ENCODE measurements at regions not wholly inside any gene's neighbourhood (a gene's known extent, or its start where the extent isn't known, plus 50 kb on each side); places are given as distances from the start of the nearest gene placed in this dataset.

DNA sequence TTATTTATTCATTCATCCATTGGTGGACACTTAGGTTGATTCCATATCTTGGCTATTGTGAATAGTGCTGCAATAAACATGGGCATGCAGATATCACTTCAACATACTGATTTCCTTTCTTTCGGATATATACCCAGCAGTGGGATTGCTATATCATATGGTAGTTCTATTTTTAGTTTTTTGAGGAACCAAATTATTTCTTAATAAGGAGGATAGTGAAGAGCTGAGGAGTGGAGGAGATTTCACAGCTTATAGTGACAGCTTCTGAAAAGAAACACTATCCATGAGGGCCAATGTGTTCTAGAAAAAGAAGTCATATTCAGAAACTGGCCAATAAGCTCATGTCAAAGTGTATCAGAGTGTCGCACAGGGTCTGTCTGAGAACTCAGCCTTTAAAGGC is 183.3 kb downstream of the SEC61B start:
- no peak for DNase-seq

DNA sequence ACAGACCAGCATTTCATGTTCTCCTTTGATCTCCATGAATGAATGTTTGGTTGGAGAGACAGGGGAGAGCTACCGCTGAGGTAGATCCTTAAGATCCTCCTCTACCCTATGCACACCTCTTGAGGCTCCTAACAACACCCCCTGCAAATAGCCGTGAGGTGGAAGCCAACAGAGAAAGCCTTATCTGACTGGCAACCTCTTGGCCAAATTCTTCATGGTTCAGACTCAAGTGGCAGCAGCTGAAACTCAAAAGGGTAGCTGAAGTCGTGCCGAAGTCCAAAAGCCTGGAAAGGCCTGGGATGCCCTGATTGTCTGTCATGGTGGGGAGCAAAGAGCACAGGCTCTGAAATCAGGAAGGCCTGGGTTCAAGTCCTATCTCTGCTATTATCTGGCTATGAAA is 184.9 kb downstream of the SEC61B start:
- DNase-seq = no peak

DNA sequence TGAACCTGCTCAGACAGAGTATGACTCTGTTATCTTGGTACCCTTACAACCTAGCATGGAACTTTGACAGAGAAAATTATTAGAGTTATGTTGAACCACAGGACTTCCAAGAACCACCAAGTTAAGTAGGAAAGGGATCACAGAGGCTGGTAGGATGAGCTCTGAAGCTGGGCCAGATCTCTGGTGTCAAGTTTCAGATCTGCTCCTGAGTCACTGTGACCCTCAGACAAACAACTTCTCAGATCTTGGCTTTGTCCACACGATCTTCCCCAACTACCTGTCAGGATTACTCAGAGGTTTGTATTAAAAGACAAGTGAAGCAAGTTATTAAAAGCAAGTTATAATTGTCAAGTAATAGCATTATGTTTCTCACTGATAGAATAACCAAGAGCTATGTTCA is 189.0 kb downstream of the SEC61B start:
- DNase-seq = no peak

DNA sequence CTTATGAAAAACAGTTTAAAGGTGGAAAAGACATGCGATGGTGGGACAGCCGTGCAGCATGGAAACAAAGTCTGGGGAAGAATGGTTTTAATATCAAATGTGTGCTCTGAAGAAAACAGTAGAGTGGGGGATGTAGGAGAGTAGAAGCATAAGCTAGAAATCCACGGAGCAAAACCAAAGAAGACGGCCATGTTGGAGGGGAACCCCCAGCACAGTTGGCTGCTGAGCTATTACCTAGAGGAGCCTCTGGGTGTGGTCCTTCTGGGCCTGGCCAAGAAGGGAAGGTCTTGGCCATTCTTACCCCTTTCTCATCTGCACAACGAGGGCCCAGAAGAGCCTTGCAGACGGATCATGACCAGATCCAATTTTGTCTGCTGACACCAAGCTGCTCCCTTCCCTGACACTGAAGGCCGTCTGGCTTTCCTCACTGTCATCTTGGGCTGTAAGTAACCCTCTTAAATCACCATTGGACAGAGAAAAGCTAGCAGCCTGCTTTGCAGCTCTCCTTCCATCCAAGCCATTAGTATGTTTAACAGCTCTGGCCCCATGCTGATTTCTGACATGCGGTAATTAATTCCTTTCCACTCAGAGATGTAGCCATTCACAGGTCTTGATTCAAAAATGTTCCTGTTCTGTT is 189.5 kb downstream of the SEC61B start:
- no peak for DNase-seq

DNA sequence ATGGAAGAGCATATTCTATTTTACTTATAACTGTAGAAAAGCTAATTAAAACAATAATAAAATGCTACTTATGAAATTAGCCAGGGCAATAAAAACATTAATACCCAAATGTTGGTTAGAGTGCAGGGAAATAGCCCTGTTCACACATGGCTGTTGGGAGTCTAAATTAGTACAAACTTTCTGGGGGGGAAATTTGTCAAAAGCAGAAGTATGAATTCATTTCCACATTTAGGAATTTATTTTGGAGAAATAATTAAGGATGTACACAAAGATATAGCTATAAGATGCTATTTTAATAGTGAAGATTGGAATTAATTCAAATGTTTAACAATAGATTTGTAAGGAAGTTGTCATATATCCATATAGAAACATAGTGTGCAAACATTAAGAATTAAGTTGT is 190.5 kb downstream of the SEC61B start:
- DNase-seq = no peak

DNA sequence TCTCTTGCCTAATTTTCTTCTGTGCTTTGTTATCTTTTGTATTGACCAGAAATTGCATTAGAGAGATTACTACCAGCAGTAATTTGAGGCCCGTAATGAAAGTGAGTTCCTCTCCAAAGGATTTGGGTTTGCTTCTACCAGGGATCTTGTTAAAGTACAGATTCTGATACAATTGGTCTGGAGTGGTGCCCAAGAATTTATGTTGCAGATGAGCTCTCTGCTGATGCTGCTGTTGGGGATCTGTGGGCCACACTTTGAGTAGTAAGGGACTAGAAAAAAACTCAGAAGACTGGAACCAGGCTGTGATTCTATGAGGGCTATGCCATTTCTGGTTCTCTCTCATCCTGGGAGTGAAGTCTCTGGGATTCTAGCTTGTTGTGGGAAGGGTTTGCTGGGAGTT is 192.2 kb downstream of the SEC61B start:
- no peak for DNase-seq

DNA sequence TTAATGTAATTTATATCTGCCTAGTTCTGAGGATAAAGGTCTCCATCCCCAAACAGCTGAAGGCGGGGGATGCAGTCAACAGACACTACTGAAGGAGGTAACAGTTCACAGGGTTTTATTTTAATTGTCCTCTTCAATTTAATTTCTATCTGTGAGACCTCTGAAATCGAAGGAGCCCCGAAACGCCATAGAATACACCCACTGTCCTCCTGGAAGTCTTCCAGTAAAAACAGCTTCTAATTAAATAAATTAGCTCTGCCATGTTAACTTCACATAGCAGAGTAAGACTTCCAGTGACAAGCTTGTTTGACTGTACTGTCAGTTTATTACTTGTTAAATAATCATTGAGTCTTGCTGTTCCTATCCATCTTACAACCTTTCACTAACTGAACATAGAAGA is 193.5 kb downstream of the SEC61B start:
- DNase-seq = no peak

DNA sequence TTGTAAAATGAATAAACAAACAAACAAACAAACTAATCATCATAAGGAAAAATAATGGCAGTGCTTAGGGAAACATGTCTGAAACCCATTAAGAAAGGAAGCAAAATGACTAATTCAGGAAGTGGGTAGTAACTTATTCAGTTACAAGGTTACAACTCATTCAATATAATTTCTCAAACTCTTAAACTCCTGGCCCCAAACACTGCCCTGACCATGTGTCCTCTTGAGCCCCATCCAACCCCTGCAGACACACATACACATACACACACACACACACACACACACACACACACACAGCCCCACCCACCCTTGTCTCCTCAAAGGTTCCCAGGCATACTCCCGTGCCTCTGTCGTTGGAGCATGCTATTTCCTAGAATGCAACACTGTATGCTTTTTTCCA is 193.9 kb downstream of the SEC61B start:
- DNase-seq = no peak

DNA sequence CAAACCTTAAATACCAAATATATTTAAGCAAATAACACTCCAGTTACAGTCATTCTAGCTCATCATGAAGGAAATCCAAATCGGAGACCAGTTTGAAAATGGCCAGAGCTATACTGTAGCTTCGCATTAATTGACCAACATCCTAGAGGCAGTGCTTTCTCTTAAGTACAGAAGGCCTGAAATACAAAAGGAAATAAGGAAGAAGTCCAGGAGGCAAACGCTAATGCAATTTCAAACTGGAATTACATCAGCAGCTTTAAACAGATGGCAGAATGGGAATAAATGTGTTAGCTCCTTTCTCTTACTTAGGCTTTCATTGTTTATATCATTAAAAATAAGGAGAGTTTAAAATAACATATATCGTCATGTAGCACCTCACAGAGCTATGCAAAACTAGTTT is 197.0 kb downstream of the SEC61B start:
- DNase-seq = no peak

DNA sequence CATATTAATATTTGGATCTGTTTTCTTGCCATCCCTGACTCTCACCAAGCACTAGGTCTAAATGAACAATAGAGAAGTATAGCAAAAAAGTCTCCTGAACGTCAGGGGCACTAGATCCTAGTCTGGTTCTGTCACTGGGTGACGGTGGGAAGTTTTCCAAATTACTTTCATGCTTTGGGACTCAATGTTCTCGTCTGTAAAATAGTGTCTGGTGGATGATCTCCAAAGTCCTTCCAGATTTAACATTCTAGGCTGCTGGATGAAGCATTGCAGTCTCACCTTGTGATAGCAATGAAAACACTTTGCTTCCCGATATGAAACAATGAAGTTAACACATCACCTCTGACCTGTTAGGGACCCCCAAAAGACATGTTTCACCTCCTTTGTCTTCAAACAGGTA is 199.3 kb downstream of the SEC61B start:
- no peak for DNase-seq

DNA sequence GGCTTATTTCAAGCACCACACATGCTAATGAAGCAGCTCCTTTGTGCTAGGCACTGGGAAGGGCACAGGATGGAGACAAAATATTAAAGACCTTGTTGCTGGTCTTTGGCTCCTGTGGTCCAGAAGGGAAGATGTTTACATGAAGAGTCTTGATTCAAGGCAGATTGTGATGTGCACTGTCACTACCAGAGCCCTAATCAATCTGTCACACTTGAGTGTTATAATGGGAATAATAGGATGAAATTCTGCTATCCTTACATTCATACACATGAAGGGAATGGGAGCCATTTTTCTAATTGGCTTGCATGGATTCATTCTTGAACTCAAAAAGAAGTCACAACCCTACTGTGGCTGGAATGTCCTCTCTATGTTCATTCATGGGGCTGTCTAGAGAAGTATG is 203.0 kb downstream of the SEC61B start:
- no peak for DNase-seq

DNA sequence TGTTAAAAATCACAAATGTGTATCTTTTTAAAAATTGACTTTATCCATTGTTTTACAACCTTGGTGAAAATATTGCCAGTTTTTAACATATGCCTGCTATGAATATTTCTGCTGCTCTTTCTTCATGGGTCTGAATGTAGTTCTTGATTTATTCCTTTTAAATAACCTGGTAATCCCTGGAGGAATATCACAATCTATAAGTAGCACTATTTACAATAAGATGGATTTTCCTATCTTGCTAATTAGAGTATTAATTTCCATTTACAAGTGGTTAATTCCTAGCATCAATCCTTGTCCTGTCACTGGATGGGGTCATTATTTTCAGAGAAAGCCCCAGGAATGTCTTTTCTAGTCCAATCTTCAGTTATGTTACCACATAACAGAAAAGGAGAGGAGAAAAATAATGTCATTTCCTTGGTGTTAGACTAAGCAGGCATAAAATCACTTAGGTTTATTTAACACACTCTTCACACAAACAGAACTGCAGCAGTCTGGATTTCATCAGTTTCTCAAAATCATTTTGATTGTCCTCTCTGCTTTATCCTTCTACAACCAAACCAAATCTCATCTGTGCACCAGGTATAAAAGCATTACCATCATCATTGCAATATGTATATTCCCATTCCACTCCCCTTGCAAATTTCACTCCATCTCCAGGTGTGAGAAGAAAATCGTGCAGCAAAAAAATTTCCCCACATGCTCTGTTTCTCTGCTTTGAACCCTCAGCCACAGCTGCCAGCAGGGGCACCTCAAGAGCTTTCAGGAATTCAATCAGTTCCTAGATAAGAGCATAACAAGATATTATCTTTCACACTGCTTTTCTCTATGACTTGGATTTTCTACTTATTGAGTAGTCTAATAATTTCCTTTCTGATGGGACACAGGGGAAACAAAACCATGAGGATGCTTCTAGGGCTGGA is 204.1 kb downstream of the SEC61B start:
- no peak for DNase-seq

DNA sequence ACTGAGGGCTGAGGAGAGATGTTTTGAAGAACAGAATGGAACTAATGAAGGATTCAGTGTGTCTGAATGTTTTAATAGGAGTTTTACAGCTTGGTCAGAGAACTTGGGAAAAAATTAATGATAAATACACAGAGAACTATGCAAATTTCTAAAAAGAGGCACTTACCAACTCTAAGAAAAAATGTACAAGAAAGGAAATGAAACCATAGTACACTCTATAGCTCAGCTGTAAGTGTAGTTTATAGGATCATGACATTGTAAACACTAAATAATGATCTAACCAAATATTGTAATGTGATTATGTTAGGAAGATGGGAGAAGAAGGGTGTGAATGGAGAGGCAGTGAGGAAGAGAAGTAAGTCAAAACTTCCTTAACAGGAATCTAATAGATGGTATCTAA is 205.2 kb downstream of the SEC61B start:
- DNase-seq = no peak

DNA sequence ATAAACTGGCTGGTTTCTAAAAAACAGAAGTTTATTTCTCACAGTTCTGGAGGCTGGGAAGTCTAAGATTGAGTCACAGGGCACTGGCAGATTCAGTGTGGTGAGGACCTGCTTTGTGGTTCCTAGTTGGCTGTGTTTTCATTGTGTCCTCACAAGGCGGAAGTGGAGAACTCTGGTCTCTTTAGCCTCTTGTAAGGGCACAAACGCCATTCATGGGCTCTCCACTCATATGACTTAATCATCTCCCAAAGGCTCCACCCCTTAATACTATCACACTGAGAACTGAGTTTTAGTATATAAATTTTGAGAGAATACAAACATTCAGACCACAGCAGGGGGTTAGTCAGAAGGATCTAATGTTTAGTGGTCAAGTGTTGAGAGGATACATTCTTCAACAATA is 208.2 kb downstream of the SEC61B start:
- no peak for DNase-seq

DNA sequence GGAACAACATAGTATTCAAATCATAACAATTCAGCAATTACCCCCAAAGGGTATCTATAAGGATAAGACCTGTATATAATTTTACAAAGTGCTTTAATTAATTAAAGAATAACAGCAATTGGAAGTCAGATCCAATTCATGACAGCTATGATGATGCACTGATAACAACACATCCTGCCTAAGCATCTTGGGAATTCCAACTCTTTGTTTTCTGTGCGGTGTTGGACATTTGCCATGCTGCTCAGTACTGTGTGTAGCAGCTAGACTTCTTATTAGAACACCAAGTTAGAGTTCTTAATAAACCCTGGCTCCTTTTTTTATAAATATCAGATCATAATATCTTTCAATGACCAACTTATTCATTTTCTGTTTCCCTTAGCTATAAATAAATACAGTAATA is 209.0 kb downstream of the SEC61B start:
- no peak for DNase-seq

DNA sequence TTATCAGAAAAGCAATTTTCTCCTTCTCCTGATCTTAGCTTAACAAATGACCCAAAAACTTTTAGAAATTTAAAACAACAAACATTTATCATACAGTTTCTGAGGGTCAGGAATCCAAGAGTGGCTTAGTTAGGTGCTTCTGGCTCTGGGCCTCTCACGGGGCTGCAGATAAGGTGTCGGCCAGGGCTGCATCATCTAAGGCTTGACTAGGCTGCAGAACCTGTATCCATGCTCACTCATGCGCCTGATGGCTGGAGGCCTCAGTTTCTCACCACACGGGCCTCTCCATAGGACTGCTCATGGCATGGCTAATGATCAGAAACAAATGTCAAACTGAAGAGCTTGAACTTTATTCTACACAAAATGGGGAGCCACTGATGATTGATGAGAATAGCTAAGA is 210.0 kb downstream of the SEC61B start:
- DNase-seq = no peak

DNA sequence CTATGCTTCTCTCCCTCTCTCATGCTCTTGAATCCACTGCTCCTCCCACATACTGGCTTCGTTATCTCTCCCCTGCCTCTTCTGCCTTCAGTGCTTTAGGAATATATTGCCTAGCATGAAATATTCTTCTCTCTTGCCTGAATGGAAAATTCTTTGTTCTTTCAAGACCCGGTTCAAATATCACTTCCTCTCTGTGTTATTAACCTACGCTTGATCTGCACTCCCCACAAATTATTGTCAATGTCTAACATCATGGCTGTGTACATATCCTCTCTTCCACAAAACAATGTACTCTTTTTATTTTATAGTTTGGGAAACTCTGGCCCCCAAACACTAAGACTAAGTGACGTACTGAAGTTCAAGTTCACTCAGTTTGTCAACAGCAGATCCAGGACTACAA is 211.0 kb downstream of the SEC61B start:
- DNase-seq = no peak

DNA sequence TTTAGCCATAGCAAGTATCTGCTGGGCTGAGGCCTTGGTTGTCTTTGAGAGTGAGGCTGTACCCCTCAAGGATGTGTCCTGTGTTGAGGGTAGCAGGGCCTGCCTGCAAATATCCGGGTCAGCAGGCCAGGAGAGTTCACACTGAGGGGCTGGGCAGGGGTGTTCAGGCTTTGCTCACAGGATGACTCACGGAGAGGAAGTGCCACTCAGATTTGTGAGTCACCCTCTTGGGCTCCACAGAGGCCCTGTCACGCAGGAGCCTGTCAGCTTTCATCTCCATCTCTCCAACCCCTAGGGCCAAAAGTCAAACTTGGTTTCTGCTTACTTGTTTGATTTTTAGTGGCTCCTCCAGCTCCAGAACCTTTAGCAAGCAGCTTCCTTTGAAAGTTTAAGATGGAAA is 211.5 kb downstream of the SEC61B start:
- no peak for DNase-seq

DNA sequence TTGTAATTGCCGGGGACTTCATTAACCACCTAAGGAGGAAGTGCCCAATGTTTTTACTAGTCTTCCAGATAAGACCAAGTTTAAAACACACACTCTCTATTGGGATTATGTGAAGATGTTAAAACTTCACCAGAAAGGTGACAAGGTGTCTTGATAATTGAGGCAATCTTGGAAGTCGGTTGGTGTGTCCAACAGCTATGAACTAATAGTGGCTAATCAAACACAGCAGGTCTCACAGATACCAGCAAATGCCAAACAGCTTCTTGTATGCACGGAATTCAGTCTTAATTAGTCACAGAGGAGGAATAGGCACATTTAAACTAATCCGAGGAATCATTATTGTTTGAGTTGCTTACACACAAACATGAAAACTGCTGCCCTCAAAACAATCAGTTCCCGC is 214.5 kb downstream of the SEC61B start:
- DNase-seq = no peak

DNA sequence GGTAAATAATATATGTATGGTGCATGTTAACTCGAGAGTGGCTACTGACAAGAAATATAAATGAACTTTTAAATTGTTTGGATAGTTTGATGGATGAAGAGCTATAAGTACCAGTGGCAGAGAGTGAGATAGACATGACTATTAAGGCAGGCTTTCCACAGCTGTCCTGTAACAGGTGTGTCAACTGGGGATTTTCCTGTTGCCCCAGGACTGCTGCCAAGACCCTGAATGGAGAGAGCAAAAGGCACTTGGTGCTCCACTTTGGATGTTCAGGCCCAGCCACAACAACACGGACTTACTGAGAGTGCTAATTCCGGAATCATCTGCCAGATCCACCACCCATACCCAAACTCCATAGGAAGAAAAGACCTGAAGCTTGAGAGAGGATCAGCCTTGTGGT is 215.1 kb downstream of the SEC61B start:
- no peak for DNase-seq

DNA sequence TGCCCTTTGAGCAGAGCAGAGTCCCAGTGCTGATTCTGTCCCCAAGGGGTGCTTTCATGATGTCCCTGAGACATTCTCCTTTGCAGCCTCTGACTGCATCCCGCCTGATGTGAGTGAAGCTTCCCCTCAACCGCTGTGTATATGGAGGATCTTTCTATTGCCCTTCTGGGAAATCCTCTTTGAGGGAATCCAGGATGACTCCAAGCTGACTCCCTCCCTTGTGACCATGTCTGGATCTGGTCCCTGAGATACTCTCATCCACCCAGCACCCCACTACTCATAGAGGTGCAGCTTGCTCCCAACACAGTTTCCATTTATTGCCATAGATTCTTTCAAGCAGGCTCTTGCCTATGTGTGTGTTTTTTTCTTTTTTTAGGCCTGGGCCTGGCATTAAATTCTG is 216.5 kb downstream of the SEC61B start:
- no peak for DNase-seq

DNA sequence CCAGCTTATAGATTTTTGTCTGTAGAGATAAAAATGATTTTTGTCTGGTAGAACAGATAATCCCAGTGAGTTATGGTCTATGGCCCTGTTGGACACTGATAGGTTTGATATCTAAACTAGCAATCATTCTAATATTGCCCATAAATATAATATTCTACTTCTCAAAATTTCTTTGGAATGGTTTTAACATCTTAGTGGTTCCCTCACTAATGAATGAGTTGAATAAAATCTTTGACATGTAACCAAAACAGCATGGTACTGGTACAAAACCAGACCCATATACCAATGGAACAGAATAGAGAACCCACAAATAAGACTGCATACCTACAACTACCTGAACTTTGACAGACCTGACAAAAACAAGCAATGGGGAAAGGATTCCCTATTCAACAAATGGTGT is 219.7 kb downstream of the SEC61B start:
- no peak for DNase-seq

DNA sequence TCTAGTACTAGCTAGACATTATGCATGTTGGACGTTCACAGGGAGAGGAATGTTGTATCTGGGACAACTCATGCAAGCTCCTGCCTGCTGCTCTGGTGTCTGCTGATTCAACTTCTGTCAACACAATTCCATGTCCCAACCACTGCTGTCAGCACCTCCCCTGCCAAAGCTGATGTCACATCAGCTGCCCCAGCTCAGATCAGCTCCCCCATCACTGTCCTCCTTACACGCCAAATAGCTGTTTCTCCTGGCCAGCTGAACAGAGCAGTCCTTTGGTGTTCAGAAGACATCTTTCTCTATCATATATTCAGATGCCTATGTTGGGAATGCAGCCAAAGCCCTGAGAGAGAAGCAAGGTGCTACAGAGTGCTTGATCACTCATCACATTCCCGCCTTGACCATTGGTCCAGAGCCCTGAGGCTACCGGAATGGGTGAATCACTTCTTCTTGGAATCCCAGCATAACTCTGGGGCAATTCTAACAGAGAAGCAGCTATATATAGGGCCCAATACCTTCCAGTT is 223.3 kb downstream of the SEC61B start:
- DNase-seq = no peak

DNA sequence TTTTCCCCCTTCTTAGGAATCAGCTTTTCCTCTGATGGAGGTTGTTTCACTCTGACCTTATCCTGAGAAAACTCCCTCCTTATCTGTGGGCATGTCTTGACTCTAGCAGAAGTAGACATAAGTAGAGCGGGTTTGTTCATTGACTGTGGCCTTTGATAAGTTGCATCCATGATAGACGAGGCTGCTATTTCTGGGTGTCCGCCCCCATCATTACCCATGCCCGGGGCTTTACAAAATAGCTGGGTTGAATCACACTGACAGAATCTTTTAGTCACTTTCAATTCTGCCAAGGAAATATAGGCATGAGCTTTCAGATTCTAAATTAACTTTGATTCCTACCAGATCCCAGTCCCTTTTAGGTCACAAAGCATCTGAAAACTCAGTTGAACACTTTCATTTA is 223.8 kb downstream of the SEC61B start:
- DNase-seq = no peak
